HK-2 (cell line): ENCODE measurements at regions not wholly inside any gene's neighbourhood (a gene's known extent, or its start where the extent isn't known, plus 50 kb on each side); places are given as distances from the start of the nearest gene placed in this dataset.

Source experiments
- DNase-seq: peaks from one replicate; pipeline ENCODE4 v3.0.0-alpha.2; 2018; ENCODE audit not compliant: unreplicated experiment

GRCh38 chr6:43983191-43983590 is 144.1 kb downstream of the MRPL14 start:
- no peak for DNase-seq

- DNase-seq: no peak
These were observed 145.1 kb downstream of the MRPL14 start for GRCh38 chr6:43982084-43982625.

- no peak for DNase-seq
These were observed 145.8 kb downstream of the MRPL14 start for GRCh38 chr6:43981363-43981990.

GRCh38 chr6:43980004-43980795 is 147.1 kb downstream of the MRPL14 start:
- DNase-seq: no peak

- no peak for DNase-seq
These were observed 147.7 kb downstream of the MRPL14 start for GRCh38 chr6:43979525-43979924.

- no peak for DNase-seq
These were observed 148.5 kb downstream of the MRPL14 start for GRCh38 chr6:43978473-43979346.

- no peak for DNase-seq
These were observed 149.7 kb downstream of the MRPL14 start for GRCh38 chr6:43977404-43978111.

GRCh38 chr6:43976706-43977403 is 150.4 kb downstream of the MRPL14 start:
- DNase-seq: no peak

GRCh38 chr6:43974643-43975230 is 152.5 kb downstream of the MRPL14 start:
- DNase-seq: no peak

GRCh38 chr6:43973357-43973756 is 153.9 kb downstream of the MRPL14 start:
- DNase-seq: no peak

GRCh38 chr6:43972913-43973300 is 154.3 kb downstream of the MRPL14 start:
- no peak for DNase-seq

GRCh38 chr6:43972179-43972912 is 154.9 kb downstream of the MRPL14 start:
- no peak for DNase-seq

- no peak for DNase-seq
These were observed 155.5 kb downstream of the MRPL14 start for GRCh38 chr6:43971776-43972126.

- DNase-seq: no peak
These were observed 156.1 kb downstream of the MRPL14 start for GRCh38 chr6:43970913-43971775.

GRCh38 chr6:43970068-43970912 is 157.0 kb downstream of the MRPL14 start:
- DNase-seq: no peak

- DNase-seq: no peak
These were observed 157.9 kb downstream of the MRPL14 start for GRCh38 chr6:43969158-43969981.
